Left renal cortex interstitium (tissue), 4 donors: ENCODE measurements at regions not wholly inside any gene's neighbourhood (a gene's known extent, or its start where the extent isn't known, plus 50 kb on each side); places are given as distances from the start of the nearest gene placed in this dataset.

Experiments used
- DNase-seq, 4 donors: peaks; one replicate each; pipeline ENCODE4 v3.0.0-alpha.2; 2013; ENCODE audit warnings: low read depth in 4 of 4, low spot score in 2 of 4, missing footprints in 1 of 4

DNA sequence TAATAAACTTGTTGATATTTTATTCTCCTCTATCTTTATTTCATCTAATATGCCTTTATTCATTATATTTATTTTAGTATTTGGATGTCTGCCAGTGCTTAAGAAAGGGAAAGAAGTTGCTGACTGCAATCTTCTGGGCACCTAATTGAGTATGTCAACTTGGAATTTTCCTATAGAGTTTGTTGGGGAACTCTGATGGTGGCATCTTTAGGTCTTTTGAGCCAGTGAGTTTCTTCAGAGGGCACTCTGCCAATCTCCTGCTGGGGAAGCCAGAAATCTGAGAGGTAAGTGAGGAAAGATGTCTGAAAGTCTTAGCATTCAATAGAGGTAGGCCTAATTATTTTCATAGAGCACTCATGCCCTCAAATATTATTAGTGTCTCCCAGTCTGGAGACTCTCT lies 475.0 kb downstream of the GABRG1 start:
- no peak for DNase-seq

DNA sequence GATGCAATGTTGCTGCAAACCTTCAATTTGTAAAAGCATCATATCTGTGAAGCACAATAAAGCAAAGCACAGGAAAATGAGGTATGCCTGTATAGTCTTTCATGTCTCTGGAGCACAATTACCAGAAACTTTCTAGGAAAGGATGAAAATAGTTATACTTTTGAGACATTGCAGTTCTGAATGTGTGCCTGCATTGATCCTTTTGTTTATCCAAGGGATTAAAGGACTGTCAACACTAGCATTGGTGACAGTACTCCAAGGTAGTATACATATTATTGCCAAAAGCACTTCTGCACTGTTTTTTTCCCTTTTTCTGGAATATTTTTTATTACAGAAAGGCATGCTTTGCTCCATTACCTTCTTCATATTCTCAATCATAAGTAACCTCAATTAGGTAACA lies 476.0 kb downstream of the GABRG1 start:
- no peak for DNase-seq

DNA sequence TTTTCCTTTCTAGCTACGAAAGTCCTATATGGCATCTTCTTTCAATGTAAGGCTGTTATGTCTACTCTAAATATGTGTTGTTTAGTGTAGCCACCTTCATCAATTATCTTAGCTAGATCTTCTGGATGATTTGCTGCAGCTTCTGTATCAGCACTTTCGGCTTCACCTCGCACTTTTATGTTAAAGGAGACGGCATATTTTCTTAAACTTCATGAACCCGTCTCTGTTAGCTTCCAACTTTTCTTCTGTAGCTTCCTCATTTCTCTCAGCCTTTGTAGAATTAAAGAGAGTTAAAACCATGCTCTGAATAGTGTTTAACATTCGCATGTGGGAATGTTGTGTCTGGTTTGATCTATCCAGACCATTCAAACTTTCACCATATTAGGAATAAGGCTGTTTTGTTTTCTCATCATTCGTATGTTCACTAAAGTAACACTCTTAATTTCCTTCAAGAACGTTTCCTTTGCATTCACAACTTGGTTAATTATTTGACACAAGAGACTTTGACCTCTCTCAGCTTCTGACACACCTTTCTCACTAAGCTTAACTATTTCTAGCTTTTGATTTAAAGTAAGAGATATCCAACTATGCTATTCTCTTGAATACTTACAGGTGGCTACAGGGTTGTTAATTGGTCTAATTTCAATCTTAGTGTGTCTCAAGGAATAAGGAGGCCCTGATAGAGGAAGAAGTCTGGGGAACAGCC lies 476.8 kb downstream of the GABRG1 start:
- DNase-seq, result no peak

DNA sequence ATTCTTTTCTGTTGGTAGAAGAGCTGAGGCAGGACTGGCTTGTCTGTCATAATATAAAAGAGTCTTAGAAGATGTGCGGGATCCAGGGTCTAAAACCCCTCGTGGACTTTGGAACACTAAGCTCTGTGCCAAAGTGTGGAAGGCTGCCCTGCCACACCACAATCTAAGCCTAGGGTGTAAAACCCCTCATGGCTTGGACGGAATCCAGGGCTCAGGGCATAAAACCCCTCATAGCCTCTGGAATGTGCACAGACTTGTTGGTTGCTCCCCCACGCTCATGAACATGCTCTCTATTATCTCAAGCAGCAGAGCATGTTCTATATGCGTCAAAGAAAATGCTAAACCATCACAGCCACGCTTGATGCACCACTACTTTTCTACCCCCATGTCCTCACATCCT lies 483.6 kb downstream of the GABRG1 start:
- no peak for DNase-seq

DNA sequence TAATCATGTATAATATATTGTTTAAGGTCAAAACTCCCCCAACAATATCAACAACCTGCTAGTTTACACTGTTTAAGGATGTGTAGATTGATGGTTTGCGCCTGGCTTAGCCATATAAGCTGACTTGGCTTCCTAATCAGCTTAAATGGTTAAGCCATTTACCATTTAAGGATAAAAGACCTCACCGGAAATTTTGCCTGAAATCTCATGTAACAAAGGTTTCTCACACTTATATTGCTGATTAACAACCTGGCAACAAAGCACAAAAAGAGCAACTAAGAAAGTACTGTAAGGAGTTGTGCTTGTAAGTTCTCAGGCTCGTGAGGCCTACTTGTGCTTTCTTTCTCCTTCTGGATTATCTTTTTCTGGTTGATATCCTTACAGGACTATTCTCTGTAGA lies 485.2 kb downstream of the GABRG1 start:
- DNase-seq, result no peak

DNA sequence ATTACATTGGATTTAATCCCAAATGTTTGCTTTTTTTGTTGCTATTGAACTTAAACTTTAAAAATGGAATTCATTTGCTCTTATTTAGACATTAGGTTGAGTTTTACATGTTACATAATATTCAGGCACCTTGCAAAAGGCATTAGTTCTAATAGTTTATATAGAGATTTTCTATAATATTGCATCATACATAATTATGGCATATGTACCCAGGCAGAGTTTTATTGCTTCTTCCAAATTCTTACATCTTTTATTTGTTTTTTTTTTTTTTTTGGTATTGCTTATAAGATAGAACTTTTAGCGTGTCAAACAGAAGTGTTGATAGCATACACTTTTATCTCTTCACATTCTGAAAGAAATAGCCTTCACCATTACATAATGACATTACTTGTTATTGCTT lies 487.7 kb downstream of the GABRG1 start:
- DNase-seq, result no peak

DNA sequence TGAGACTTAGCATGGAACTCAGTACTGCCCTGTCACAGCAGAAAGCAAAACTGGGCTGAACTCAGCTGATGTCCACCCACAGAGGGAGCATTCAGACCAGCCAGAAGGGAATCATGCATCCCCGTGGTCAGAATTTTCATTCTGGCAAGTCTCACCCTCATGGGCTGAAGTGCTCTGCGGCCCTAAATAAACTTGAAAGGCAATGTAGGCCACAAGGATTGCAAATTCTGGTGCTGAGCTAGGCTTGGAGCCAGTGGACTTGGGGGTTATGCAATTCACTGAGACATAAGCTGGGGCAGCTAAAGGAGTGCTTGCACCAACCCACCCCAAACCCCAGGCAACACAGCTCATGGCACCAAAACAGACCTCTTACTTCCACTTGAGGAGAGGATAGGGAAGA lies 494.1 kb downstream of the GABRG1 start:
- no peak for DNase-seq

DNA sequence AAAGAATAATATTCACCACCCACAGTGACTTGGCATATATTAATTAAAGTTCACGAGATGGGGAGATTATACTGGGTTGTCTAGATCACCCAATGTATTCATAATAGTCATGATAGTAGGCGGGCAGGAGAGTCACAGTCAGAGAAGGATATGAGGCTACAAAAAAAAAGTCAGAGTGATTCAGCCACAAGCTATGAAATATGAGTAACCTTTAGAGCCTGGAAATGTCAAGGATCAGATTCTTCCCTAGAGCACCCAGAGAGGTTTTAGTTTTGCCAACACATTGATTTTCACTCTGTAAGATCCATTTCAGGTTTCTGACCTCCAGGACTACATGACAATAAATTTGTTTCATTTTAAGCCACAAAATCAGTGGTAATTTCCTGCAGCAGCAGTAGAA lies 501.9 kb downstream of the GABRG1 start:
- DNase-seq, result no peak

DNA sequence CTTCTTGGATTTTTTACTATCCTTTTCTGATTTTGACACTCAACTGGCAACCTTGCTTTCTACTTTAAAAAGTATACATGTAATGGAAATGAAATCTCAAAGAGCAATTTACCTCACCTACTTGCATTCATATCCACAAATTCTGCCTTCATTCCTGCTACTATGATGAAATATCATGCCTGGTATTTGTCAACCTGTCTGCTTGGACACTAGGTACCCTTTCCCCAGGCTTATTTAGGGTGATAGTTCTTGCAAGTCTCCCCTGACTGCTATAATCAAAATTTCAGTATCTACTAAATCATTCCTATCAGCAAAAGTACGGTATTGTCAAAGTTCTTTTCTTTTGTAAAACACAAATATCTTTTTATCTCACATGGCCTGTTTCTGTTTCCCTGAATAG lies 503.0 kb downstream of the GABRG1 start:
- no peak for DNase-seq

DNA sequence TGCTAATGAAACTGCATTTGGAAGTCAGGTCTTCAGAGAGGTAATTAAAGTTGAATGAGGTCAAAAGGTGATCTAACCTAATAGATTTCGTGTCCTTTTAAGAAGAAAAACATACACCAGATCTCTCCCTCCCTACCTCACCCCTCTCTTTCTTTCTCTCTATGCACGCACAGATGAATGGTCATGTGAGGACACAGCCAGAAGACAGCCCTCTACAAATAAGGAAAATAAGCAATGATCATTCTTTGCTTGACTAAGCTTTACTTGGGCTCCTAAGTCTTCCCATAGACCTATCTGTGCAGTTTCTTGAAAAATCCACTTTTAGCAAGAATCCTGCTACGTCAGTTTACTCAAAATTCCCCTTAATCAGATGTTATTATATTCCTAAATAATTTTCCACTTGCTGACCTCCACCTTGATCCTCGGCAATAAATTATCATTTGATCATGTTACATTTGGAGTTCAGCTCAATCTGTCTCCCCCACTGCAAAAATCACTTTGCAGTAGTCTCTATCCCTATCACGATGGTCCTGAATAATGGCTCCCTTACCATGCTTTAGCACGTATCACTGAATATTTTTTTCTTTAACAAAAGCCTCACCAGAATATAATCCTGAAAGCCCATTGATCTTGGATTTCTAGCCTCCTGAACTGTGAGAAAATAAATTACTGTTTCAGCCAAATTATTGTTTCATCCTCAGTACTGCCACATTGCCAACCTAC lies 527.3 kb downstream of the GABRG1 start:
- DNase-seq, result no peak

DNA sequence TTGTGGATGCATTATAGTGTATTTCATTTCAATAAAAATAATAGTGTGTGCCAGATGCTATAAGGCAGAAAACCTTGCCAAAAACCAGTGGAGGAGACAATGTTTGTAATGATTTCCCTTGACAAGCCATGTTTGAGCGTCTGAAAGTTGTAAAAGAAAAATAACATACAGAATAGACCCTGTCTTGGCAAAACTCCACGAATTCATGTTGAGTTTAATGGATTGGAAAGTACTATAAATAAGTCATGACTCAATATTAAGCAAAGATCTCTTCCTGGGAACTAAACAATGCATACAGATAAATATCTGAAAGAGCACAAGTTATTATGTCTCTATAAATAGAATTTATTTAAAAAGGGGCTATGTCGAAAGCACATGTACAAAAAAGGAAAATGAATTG lies 543.5 kb downstream of the GABRG1 start:
- no peak for DNase-seq

DNA sequence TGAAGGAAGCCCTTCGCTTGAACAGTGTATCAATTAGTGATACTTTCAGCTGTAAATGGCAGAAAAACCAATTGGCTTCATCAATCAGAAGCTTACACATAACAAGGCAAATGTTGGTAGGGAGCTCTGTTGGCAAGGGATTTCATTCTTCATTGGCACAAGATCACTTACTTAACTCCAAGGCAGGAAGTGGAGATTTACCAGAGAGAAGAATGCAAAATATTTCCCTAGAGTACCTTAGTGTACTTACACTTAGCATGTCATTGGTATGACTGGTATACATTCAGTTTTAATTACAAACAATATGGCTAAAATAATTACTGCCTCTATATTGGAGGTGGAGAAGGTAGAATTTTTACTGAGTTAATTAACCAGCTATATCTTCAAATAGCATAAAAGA lies 545.0 kb downstream of the GABRG1 start:
- DNase-seq, result no peak

DNA sequence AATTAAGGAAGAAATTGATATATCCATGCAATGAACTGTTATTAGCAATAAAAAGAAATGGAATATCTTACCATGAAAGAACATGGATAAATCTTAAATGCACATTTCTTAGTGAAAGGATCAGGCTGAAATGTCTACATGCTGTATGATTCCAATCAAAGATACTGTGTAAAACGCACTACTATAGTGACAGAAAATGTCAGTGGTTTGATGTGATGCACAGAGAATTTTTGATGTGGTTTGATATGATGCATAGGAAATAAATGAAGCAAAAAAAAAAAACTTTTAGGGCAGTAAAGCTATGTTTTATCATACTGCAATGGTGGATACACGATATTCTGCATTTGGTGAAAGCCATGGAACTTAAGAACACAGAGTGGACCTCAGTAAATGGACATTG lies 547.6 kb downstream of the GABRG1 start:
- no peak for DNase-seq

DNA sequence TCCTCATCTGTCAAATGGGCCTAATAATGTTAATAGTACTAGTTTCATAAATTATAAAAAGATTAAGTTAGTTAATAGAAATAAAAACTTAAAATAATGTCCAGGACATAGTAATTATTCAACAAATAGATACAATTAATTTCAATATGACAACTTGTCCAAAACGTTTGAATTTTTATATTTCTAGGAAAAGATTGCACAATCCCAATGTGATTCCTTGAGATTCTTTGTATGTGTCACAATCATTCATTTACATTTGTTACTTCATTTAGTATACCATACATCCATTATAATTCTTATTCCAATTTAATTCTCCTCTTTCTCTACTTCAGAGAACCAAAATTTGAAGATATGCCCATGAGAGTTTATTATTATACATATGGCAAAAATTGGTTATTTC lies 554.2 kb downstream of the GABRG1 start:
- no peak for DNase-seq

DNA sequence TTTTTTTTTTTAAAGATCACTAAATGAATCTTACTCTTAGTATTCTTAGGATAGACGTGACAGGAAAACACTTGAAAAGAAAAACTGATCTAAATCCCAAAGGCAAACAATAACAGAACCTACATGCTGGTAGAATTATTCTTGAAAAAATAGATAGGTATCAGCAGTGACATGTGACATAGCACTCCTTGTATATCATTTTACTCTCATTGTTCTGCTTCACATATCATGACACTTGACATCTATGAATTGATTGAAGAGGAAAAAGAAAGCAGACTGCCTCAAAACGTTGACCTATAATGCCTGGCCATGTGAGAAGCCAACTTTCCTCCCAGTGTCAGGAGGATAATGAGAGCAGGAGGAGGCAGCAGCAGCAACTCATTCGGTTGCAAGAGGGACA lies 555.2 kb downstream of the GABRG1 start:
- no peak for DNase-seq

DNA sequence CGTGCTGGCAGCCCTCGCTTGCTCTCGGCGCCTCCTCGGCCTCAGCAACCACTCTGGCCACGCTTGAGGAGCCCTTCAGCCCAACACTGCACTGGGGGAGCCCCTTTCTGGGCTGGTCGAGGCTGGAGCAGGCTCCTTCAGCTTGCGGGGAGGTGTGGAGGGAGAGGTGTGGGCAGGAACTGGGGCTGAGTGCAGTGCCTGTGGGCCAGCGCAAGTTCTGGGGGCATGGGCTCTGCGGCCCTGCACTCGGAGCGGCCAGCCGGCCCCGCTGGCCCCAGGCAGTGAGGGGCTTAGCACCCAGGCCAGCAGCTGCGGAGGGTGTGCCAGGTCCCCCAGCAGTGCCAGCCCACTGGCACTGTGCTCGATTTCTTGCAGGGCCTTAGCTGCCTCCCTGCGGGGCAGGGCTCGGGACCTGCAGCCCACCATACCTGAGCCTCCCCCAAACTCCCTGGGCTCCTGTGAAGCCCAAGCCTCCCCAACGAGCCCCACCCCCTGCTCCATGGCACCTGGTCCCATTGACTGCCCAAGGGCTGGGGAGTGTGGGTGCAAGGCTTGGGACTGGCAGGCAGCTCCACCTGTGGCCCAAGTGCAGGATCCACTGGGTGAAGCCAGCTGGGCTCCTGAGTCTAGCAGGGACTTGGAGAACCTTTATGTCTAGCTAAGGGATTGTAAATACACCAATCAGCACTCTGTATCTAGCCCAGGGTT lies 556.8 kb downstream of the GABRG1 start:
- DNase-seq, result no peak

DNA sequence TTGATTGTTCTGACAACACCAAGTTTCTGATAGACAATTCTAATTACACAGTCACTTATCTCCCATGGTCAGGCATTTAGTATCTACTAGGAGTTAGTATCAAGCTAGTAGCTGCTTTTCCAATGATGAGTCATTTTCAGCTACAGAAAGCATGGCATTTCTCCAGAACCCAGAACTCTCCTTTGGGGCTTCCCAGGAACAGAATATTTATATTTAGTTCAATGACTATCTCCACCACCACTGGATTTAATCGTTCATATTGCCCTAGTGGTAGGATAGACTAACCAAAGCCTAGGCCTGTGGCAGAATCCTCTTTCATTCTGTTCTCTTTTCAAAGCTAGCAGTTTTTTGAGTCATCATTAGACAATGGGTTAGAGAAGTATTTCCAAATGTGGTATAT lies 569.4 kb downstream of the GABRG1 start:
- no peak for DNase-seq

DNA sequence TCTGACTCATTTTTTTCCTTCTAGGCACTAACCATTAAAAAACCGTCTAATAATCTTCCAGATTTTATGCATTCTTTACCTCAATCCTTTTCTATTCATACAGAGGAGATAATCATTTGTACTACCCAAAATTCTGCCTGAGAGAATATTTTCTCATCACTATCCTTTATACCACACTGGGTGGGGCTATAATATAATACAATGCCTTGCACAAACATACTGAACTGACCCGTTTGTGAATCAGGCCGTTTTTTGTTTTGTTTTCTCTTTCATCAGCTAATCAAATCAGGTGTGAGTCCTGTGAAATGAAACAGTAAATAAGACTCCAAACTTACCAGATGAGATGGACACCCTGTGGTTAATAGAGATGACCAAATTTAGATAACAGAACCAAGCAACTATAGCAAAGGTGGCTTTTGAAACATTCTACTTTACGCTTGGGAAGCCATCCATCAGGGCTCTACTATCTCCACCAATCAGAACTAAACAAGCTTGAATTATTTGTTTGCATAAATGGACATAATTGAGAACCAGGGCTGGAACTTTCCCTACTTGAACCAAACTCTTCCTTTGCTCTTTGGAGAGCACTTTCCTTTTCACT lies 573.0 kb downstream of the GABRG1 start:
- DNase-seq, result no peak

DNA sequence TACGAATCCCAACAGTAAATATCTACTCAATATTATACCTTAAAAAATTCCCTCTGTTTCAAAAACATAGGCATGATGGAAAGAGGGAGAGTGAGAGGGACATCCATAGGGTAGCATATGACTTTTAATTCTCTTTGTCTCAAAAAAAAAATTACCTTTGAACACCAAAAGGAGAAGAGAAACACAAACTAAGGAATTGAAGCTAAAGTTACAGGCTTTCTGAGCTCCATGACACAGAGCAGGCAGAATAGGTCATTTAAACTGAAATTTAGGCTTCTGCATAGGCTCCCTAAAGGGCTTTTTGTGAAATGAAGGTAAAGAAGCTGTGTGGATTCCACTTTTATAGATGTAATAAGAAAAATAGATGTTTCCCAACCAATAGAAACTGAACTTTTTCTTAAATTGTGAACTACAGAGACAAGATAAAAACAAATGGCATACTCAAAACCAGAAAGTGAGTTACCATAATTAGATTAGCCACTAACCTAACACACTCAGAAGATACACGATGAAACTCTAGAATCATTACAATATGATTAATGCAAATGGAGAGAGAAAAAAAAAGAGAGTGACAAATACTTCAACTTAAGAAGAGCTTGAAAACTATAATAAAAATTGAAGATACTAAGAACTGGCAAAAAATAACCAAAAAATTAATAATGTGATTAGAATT lies 584.6 kb downstream of the GABRG1 start:
- no peak for DNase-seq

DNA sequence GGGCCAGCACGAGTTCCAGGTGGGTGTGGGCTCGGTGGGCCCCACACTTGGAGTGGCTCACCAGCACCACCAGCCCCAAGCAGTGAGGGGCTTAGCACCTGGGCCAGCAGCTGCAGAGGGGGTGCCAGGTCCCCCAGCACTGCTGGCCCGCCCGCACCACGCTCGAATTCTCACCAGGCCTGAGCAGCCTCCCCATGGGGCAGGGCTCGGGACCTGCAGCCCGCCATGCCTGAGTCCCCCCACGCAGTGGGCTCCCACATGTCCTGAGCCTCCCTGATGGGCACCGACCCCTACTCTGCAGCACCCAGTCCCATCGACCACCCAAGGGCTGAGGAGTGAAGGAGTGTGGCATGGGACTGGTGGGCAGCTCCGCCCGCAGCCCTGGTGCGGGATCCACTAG lies 593.4 kb downstream of the GABRG1 start:
- DNase-seq, result no peak

DNA sequence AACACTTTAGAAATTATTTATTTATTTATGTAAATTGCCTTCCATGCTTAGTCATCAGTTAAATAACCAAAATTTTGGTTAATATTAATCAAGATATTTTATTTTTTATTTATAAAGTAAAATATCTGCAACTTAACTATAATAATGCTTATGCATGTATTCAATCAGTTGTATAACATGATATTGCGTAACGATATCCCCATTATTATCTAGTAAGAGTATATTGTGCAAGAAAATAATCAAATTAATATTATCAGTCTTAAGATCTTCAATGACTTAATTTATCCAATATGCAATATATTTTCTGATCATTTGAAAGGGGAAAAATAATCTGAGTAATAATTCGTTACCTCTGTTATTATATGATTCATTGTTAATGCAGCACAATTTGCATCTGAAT lies 596.7 kb downstream of the GABRG1 start:
- DNase-seq, result no peak
